DND-41 (cell line): ENCODE measurements at regions not wholly inside any gene's neighbourhood (a gene's known extent, or its start where the extent isn't known, plus 50 kb on each side); places are given as distances from the start of the nearest gene placed in this dataset.

Experiments
- ATAC-seq: fragments of 200-7000 bp; cut with Tn5 transposase; 3 replicates; pipeline ENCODE4 v1.9.1; 2021; ENCODE audit warnings: low read depth; ENCODE audit not compliant: insufficient read depth
- DNase-seq: peaks from one replicate; pipeline ENCODE4 v3.0.0-alpha.2; 2020
- H2AFZ ChIP-seq: 2 replicates; pipeline ENCODE4 v1.6.0; 2012; ENCODE audit warnings: low read depth, low read length
- H3K27ac ChIP-seq: 2 replicates; pipeline ENCODE4 v1.5.1; 2012; ENCODE audit warnings: low read length, inconsistent platforms
- H3K27me3 ChIP-seq: fragments of 200-600 bp; sonication (generic); 2 replicates; pipeline ENCODE4 v1.6.0; 2012; ENCODE audit warnings: low read length, mild to moderate bottlenecking, inconsistent platforms; ENCODE audit not compliant: insufficient read depth, poor library complexity
- H3K36me3 ChIP-seq: 2 replicates; pipeline ENCODE4 v1.5.1; 2012; ENCODE audit warnings: low read length, inconsistent platforms; ENCODE audit not compliant: insufficient read depth
- H3K4me1 ChIP-seq: 2 replicates; pipeline ENCODE4 v1.5.1; 2012; ENCODE audit warnings: mild to moderate bottlenecking, low read length; ENCODE audit not compliant: insufficient read depth
- H3K4me2 ChIP-seq: 2 replicates; pipeline ENCODE4 v1.6.0; 2012; ENCODE audit warnings: mild to moderate bottlenecking, moderate library complexity, low read length, inconsistent platforms; ENCODE audit not compliant: insufficient read depth
- H3K4me3 ChIP-seq, 2 experiments: fragments of 200-600 bp in 1 of 2; shearing (Covaris generic) in 1 of 2; 2 replicates each; pipeline ENCODE4 v1.5.1; 2012 to 2016; ENCODE audit warnings: inconsistent platforms in 2 of 2, low read length in 2 of 2, mild to moderate bottlenecking in 2 of 2, low read depth in 1 of 2, moderate library complexity in 1 of 2
- H3K79me2 ChIP-seq: 2 replicates; pipeline ENCODE4 v1.6.0; 2012; ENCODE audit warnings: low read length, inconsistent platforms; ENCODE audit not compliant: insufficient read depth
- H3K9ac ChIP-seq: 2 replicates; pipeline ENCODE4 v1.6.0; 2012; ENCODE audit warnings: low read depth, mild to moderate bottlenecking, inconsistent platforms, low read length, moderate library complexity
- H3K9me3 ChIP-seq: 2 replicates; pipeline ENCODE4 v1.5.1; 2012; ENCODE audit warnings: low read length, moderate library complexity, mild to moderate bottlenecking, inconsistent platforms; ENCODE audit not compliant: insufficient read depth, severe bottlenecking
- H4K20me1 ChIP-seq: 2 replicates; pipeline ENCODE4 v1.6.0; 2012; ENCODE audit warnings: low read length; ENCODE audit not compliant: insufficient read depth
- EZH2 ChIP-seq: IDR thresholded peaks from 3 replicates; pipeline ENCODE4 v1.6.1; 2012; ENCODE audit warnings: borderline replicate concordance, low read depth, mild to moderate bottlenecking, moderate library complexity, low read length, inconsistent platforms; ENCODE audit not compliant: severe bottlenecking
- TF ChIP-seq, protein P1 (sequence below): IDR thresholded peaks from 2 replicates; pipeline ENCODE4 v1.5.1; 2012; ENCODE audit warnings: borderline replicate concordance, low read length, moderate library complexity, mild to moderate bottlenecking; ENCODE audit not compliant: poor library complexity, severe bottlenecking; ENCODE audit errors: extremely low read depth

DNA sequence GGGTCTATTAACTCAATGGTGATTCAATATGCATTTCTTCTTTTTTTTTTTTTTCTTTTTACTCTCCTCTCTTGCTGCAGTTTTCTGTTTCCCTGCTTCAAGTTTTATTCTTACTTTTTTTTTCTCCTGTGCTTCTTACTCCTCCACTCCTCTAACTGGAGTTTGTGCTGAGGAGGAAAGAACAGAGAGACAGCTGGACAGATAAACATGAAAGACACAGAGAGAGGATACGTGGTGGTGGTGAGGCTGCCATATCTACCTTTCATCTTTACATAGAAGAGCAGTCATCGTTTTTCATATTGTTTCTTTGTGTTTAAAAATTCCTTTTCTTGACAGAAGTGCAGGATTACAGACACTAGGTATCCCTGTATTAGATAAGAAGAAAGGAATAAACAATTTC is 262.8 kb downstream of the OTOL1 start:
- Histone ChIP-seq H3K4me2 (no peak overlapping the region), H4K20me1 (no peaks in the 10 kb centered on the region)

DNA sequence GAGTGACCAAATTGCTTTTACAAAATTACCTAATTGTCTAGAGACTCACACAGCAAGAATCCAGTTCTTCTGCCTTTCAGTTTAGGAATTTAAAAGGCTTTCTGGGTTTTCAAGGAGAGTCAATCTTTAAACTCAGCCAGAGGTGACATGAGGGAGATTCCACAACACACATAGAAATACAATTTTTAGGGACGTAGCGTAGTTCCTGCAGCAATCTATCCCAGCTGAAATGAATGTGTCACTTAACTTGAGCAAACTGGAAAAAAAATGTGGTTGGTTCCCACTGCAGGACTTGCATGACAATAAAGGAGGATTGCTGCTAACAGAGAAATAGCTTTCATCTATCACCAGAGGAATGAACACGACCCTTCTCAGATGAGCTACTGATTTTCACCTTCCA is 269.7 kb downstream of the OTOL1 start:
- DNase-seq = no peak
- H3K4me2 ChIP-seq = no peak overlapping the region
- no peak overlapping the region for H3K4me3 ChIP-seq
- no peaks in the 10 kb centered on the region for H3K36me3 ChIP-seq
- no peaks in the 10 kb centered on the region for H3K9me3 ChIP-seq
- H2AFZ ChIP-seq = no peak overlapping the region
- no peaks in the 10 kb centered on the region for H4K20me1 ChIP-seq
- TF ChIP-seq, protein P1, sequence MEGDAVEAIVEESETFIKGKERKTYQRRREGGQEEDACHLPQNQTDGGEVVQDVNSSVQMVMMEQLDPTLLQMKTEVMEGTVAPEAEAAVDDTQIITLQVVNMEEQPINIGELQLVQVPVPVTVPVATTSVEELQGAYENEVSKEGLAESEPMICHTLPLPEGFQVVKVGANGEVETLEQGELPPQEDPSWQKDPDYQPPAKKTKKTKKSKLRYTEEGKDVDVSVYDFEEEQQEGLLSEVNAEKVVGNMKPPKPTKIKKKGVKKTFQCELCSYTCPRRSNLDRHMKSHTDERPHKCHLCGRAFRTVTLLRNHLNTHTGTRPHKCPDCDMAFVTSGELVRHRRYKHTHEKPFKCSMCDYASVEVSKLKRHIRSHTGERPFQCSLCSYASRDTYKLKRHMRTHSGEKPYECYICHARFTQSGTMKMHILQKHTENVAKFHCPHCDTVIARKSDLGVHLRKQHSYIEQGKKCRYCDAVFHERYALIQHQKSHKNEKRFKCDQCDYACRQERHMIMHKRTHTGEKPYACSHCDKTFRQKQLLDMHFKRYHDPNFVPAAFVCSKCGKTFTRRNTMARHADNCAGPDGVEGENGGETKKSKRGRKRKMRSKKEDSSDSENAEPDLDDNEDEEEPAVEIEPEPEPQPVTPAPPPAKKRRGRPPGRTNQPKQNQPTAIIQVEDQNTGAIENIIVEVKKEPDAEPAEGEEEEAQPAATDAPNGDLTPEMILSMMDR = no peak
- no peak for TF ChIP-seq EZH2
- H3K79me2 ChIP-seq = no peaks in the 10 kb centered on the region
- no peak overlapping the region for H3K27ac ChIP-seq
- H3K4me1 ChIP-seq = peaks cover 14% of the 10 kb centered on the region
- no peak for ATAC-seq
- no peaks in the 10 kb centered on the region for H3K27me3 ChIP-seq
- H3K9ac ChIP-seq = no peak overlapping the region

More for the DNA sequence above, 262.8 kb downstream of the OTOL1 start:
- Histone ChIP-seq H3K79me2 (no peaks in the 10 kb centered on the region), H3K9me3 (no peaks in the 10 kb centered on the region), H3K36me3 (no peaks in the 10 kb centered on the region), H3K4me3 (no peak overlapping the region), H3K9ac (no peak overlapping the region), H3K27ac (no peak overlapping the region), H3K27me3 (no peaks in the 10 kb centered on the region), H2AFZ (0 out of 2 replicates have a peak overlapping the region, but pooled peaks have one; percentile 48), H3K4me1 (peaks cover 18% of the 10 kb centered on the region)
- DNase-seq = peak; percentile 30
- ATAC-seq = peak; percentile 93
- TF ChIP-seq, protein P1 = no peak
- TF ChIP-seq EZH2 = no peak

DNA sequence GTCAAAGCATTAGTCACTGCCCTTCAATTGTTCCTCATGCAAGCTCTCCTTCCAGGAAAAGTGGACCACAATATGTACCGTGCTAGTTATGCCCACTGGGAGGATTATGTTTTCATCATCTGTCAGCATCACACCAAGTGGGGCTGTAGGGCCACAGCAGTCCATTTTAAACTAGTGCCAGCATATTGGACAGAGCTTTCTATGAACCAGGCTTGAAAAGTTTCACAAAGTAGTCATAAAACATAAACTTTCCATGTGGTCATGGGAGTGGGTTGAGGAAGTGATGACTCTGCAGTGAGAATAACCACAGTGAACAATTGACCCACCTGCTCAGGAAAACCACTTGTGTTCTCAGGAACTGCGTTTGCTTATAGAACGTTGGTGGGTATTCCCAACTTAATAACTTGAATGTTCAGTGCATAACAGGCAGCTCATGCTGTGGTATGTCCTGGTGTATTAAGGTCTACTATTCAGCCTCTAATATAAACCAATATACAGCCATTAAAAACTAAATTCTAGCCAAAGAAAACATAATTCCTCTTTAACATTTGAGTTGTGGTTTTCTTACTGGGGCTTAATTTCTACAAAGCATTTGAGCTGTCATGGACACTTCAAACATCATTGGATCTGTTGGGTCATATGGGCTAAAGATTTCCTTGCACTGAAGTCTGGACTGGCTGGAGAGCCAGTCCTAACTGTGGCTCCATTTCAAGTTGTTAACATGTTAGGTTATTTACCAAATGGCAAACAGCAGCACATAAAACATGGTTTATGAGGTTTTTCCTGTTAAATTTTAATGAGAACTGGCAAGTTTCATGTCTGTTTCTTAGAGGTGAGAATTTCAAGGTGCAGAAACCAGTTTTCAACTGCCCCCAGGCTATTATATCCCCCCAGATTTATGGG is 274.1 kb downstream of the OTOL1 start:
- Histone ChIP-seq H3K79me2 (no peaks in the 10 kb centered on the region), H3K4me3 (no peak overlapping the region), H3K27me3 (no peaks in the 10 kb centered on the region), H3K9me3 (no peaks in the 10 kb centered on the region), H3K36me3 (no peaks in the 10 kb centered on the region), H3K9ac (no peak overlapping the region), H3K4me1 (peaks cover 42% of the 10 kb centered on the region), H3K4me2 (peak overlapping the region; percentile 1; the same call in 1 of the 2 replicates), H3K27ac (peak overlapping the region; percentile 69), H4K20me1 (no peaks in the 10 kb centered on the region), H2AFZ (peak overlapping the region; percentile 40)
- TF ChIP-seq EZH2 = no peak
- TF ChIP-seq, protein P1 = no peak
- ATAC-seq (peak; percentile 79), DNase-seq (peak; percentile 56)

DNA sequence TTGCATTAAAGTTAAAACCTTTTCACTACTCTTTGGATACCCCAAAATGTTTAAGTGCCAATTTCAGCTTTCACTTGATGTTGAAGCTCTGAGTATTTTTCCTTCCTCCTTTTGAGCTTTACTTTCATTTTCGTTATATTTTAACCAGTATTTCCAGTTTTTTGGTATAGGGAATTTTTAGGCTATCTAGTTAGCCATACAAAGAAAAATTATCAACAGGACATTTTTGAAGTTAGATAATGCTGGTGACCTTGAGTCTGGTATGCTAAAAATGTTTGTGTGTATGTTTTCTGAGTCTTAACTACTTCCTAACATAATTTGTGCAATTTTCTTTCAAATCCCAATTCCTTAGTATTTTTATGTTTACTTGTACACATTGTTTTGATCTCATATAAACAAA is 284.8 kb downstream of the OTOL1 start:
- Histone ChIP-seq H3K79me2 (no peaks in the 10 kb centered on the region), H3K4me3 (no peak overlapping the region), H3K27ac (no peak overlapping the region), H3K4me1 (peaks cover 12% of the 10 kb centered on the region), H3K36me3 (no peaks in the 10 kb centered on the region), H4K20me1 (no peaks in the 10 kb centered on the region), H3K9ac (no peak overlapping the region), H3K27me3 (no peaks in the 10 kb centered on the region), H3K4me2 (peak overlapping the region; percentile 41), H3K9me3 (peaks cover 17% of the 10 kb centered on the region), H2AFZ (peak overlapping the region; percentile 52)
- DNase-seq = no peak
- TF ChIP-seq EZH2 = no peak
- TF ChIP-seq, protein P1 = no peak
- no peak for ATAC-seq
